HG03354 (cell line): ENCODE measurements at regions not wholly inside any gene's neighbourhood (a gene's known extent, or its start where the extent isn't known, plus 50 kb on each side); places are given as distances from the start of the nearest gene placed in this dataset.

Experiments
- ATAC-seq: cut with Tn5 transposase; IDR thresholded peaks from one replicate; pipeline ENCODE4 v1.9.1; 2021; ENCODE audit warnings: mild to moderate bottlenecking; ENCODE audit not compliant: unreplicated experiment, poor library complexity, severe bottlenecking

DNA sequence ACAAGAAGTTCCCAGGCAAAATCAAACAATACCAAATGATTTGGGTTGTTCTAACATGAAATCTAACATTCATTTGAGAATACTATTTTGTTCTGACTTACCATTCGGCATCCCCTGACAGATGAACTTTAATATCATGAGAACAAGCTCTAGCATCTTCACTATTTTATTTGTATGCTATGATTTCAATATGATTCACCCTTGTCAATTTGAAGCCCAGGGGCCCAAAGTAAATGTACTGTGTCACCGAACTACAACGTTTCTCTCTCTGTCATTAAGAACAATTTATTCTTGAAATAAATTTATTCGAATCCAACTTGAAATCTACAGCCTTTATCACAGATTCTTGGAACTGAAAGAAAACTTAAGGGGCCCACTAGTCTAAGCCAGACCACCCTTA, 146.2 kb upstream of the RASSF8 start:
- no peak for ATAC-seq

DNA sequence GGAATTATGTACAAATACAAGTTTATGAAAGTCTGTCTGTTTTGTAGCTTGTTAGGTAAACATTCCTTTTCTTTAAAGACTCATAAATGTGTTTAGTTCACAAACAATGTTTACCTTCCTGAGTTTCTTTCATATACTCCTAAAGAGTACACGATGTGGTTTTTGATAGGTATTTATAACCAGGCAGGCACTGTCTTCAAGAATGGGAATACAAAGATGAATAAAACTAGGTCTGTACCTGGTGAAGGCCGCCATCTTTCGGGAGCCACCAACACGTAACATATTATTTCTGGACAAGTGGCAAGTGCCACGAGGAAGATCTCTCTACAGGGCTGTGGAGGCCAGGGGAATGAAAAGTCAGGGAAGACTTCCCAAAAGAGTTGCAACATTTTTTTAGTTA, 144.6 kb upstream of the RASSF8 start:
- ATAC-seq, result no peak

GRCh38 chr12:25816637-25817036, 141.8 kb upstream of the RASSF8 start:
- no peak for ATAC-seq

DNA sequence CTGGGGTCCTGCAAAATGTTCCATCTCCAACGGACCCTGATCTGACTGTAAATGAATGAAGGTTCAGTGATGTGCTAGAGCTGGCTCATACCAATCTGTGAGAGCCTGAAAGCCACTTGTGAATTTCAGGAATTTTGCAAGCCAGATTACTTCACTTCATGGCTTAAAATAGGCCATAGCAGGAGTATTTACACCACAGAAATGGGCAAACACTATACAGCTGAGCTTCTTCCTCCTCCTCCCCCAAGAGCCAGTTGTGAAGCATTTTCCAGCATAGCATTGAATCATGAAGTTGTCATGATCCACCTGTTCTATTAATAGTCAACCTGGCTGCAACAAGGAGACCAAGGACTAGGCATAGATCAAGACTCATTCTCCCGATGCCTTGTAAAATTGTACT, 141.3 kb upstream of the RASSF8 start:
- ATAC-seq, result no peak

DNA sequence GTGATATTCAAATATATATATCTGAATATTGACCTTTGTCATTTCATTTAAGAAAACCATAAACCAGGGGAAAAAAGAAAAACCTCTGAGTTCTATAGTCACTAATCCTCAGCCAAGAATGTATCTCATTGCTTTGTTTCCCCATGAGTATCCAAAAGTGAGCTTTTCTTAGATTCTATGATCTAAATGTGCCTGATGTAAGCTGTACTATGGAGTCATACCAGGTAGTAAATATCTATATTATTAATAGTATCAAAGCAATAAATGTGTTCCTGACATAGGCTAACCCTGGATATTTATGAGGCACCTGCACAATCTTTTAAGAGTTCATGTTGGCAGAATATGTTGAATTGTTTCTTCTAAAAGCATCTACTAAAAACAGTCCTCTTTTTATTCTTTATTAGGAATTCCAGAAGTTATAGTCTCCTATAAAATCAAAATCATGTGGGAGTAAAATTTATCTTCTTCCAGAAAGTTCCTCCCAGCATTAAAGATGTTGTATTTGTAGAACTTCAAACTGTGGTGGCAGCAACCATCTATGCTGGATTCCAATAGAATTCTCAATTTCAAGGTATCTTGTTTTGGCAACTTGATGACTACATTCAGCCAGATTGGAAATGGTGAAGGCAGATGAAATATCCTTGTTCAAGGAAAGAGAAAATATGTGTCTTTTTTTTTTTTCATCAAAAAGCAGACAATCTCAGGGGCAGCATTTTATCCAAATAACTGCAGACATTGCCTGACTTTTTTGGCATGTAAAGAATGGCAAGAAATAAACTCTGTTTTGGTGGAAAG, 139.7 kb upstream of the RASSF8 start:
- no peak for ATAC-seq

DNA sequence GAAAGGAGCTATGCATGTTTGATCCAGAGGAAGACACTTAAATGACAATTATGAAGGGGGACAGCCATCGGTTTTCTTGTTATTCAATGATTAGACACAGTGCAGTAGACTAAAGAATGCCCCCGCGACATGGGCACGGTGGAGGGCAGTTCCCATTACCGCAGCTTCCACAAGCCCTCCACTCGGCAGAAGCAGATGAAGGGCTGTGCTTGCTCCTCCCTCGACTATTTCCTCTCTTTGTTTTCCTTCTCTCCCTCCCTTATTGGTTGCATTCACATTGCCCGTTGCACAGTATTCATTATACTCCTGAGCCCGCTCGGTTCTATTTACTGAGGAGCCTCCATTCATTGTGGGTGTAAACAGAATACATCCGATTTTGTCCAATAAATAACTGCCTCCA, 138.8 kb upstream of the RASSF8 start:
- no peak for ATAC-seq

GRCh38 chr12:25822281-25822680, 136.2 kb upstream of the RASSF8 start:
- no peak for ATAC-seq

- ATAC-seq, result no peak
Observed at GRCh38 chr12:25824734-25825133, 133.7 kb upstream of the RASSF8 start.

GRCh38 chr12:25825446-25825845, 133.0 kb upstream of the RASSF8 start:
- ATAC-seq, result no peak

- no peak for ATAC-seq
Observed at GRCh38 chr12:25827141-25827540, 131.3 kb upstream of the RASSF8 start.

DNA sequence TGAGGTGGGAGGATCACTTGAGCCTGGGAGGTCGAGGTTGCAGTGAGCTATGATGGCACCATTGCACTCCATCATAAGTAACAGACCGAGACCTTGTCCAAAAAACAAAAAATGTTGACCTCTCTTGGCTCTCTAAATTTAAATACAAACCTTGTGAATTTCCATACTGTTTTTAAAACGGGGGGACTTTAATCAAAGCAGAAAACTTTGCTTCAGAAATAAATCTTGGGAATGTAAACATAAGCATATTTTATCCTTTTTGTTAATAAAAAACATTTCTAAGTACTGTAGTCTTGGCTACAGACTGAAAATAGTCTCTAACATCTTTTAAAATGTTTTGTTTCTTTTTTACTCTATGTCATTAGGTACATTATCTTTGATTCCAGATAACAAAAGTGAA, 130.7 kb upstream of the RASSF8 start:
- ATAC-seq, result no peak

- no peak for ATAC-seq
Observed at GRCh38 chr12:25828188-25828587, 130.3 kb upstream of the RASSF8 start.

DNA sequence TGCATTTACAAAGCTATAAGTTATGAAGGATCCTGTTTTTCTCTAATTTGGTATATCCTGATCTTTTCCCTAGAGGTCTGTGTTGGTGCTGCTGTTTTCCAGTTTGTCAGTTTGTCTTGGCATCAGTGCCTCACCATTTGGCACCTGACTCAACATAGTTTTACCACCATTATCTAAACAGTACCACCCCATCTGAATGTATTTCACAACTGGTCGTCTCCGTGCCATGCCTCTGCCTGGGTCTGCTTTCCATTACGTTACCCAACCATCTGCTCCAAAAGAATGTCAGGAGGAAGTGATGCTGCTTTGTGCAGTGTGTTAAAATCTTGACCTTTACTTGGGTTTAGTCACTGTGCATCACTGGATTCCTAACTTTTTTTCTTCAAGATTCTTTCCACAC, 129.3 kb upstream of the RASSF8 start:
- no peak for ATAC-seq

- ATAC-seq, result no peak
Observed at GRCh38 chr12:25830456-25830855, 128.0 kb upstream of the RASSF8 start.

DNA sequence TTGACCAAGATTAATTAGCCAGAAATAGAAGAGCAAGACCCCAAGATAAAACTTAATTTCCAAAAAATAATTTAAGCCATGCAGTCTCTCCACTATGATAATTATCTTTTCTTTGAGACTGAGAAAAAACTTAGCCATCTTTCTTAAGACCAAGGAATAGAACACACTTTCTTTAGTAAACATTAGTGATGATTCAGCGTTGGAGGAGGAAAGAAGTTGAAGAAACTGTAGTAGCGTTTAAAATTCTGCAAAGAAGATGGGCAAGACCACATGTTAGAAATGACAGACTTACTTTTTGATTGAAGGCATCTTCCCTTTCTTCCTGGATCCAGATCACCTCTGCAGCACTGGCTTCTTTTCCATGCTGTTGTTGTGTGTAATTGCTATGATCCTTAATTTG, 124.8 kb upstream of the RASSF8 start:
- no peak for ATAC-seq

GRCh38 chr12:25835385-25835784, 123.1 kb upstream of the RASSF8 start:
- ATAC-seq, result no peak

DNA sequence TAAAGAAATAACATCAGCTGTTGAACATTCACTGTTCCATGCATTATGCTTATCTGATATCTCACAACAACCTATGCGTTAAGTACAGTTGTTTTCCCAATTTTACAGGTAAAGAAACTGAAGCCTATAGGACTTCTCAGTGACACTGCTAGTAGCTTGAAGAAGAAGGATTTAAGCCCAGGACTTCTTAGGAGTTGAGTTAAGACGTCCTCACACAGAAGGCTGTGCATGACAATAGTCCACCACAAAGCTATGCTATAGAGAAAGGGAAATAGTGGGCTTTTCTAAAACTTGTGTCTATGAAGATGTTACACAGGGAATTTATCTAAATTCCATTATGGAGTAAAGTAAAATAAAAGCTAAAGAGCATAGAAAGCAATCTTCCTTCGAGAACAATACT, 120.5 kb upstream of the RASSF8 start:
- ATAC-seq, result no peak

GRCh38 chr12:25839470-25839869, 119.0 kb upstream of the RASSF8 start:
- no peak for ATAC-seq

- ATAC-seq, result no peak
Observed at GRCh38 chr12:25840678-25841465, 117.6 kb upstream of the RASSF8 start.

- no peak for ATAC-seq
Observed at GRCh38 chr12:25842254-25842653, 116.2 kb upstream of the RASSF8 start.

DNA sequence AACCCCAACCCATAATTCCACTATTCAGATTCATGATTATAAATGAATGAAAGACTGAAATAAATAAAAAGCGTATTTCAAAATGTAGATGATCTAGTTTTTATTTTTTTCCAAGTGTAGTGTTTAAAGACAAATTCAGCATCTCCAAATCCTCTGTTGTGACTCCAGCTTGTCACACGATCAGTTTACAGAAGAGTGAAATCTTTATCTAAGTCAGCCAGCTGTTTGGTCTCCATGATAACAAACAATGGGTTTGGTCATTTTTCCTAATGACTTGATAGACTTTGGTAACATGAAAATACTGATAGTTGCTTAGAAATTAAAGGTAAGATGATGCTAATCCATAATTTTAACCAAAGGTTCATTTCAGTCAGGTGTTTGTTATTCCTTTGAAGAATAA, 114.5 kb upstream of the RASSF8 start:
- no peak for ATAC-seq
